ENCODE measurements at regions not wholly inside any gene's neighbourhood (a gene's known extent, or its start where the extent isn't known, plus 50 kb on each side); places are given as distances from the start of the nearest gene placed in this dataset.
"Not testable (repeated sequence)": the region's sequence is repeated elsewhere in the genome, so short reads cannot be mapped to it uniquely, and the experiment has no call there.

GRCh38 chr13:88704600-88705275, 1033.6 kb downstream of the SLITRK5 start:
- DNase-seq (ENCODE audit: low read depth), result no peak

DNA sequence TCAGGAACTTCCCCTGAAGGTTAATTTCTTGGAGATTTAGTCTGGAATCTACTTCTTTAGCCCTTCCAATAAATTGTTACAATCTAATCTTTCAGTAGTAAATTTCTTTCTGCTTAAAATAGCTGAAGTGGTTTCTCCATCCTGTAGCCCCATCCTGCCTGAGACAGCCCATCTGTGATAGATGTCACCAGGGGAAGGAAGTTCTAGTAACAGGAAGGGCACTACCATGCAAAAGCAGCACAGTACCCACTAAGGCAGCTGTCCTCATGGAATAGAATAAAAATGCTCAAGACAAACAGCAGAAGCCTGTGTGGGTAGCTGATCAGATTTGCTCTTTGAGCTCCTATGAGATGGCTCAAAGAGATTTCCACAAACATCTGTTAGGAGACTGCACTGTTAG, 1036.5 kb downstream of the SLITRK5 start:
- no peak for DNase-seq (ENCODE audit: low read depth)

DNA sequence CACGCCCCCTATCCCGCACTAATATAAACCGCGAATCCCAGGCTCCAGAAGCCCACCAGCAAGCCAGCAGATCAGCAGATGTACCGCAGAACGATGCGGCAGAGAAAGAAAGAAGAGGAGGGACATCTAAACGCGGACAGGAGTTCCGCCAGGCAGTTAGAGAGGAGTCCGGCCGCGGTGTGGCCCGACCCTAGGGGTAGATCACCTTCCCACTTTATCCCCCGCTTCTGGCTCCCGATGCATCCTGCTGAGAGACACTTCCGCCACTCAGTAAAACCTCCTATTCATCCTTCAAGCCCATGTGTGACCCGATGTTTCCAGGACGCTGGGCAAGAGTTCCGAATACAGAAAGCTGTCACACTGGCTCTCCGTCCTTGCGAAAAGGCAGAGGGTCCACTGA, 1046.8 kb downstream of the SLITRK5 start:
- no peak for DNase-seq (ENCODE audit: low read depth)

DNA sequence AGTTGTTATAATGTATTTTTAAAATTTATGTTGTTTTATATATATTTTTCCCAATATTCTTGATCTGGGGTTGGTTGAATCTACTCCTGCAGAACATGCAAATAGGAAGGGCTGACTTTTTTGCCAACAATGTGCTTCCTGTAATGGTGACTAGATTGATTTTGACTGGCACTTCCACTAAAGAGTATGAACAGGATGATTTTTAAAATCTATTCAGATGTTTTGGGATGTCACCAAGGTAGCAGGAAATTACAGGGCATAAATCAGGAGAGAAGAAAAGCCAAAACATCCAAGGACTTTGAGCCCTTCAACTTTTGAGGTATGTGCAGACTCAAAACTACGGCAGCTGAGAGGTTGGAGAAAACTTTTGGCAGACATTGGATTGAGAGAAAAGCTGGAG, 1047.6 kb downstream of the SLITRK5 start:
- DNase-seq (ENCODE audit: low read depth), result no peak

- DNase-seq (ENCODE audit: low read depth), result no peak
These were observed 1054.9 kb downstream of the SLITRK5 start for GRCh38 chr13:88726075-88726474.

DNA sequence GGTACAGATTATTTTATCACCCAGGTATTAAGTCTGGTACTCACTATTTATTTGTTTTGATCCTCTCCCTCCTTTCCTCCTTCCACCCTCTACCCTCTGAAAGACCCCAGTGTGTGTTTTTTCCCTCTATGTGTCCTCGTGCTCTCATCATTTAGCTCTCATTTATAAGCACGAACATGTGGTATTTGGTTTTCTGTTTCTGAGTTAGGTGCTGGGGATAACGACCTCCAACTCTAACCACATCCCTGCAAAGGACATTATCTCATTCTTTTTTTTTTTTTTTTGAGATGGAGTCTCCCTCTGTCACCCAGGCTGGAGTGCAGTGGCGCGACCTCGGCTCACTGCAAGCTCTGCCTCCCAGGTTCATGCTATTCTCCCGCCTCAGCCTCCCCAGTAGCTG, 1056.1 kb downstream of the SLITRK5 start:
- DNase-seq (ENCODE audit: low read depth), result not testable (repeated sequence)

- no peak for DNase-seq (ENCODE audit: low read depth)
These were observed 1058.4 kb downstream of the SLITRK5 start for GRCh38 chr13:88729605-88730004.

- no peak for DNase-seq (ENCODE audit: low read depth)
These were observed 1064.9 kb downstream of the SLITRK5 start for GRCh38 chr13:88736026-88736425.

GRCh38 chr13:88739195-88739594, 1068.0 kb downstream of the SLITRK5 start:
- DNase-seq (ENCODE audit: low read depth), result no peak

DNA sequence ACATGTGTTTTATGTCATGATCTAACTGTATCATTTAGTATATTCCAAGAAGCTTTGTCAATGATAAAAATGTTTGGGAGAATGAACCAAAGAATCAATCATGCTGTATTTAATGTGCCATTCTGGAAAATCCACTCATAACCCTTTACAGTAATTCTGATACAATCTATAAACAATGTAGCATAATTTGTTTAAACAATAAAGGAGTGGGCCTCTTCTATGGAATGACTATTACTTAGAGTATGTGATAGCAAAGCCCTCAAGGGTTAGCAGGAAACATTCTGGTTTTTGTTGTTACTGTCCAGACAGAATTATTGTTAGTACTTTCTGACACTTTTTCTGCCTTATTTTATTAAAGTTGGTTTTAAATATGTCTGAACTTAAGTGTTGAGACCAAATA, 1073.1 kb downstream of the SLITRK5 start:
- DNase-seq (ENCODE audit: low read depth), result no peak

DNA sequence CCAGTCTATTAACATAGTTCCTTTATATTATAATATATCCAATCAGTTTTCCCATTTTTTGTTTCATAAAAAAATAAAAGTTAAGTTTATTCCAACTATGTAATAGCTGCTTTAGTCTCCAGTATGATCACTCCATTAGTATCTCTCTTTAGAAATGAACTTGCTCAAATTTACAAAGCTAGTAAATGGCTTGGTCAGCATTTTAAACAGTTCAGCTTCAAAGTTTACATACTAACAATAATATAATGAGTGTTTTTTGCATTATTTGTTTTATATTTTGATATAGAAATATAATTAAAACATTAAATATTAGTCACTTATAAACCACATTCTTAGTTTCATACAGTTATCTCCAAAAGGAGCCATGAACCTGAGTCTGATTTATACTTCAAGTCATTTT, 1073.8 kb downstream of the SLITRK5 start:
- DNase-seq (ENCODE audit: low read depth), result no peak

GRCh38 chr13:88752041-88752440, 1080.9 kb downstream of the SLITRK5 start:
- DNase-seq (ENCODE audit: low read depth), result no peak

DNA sequence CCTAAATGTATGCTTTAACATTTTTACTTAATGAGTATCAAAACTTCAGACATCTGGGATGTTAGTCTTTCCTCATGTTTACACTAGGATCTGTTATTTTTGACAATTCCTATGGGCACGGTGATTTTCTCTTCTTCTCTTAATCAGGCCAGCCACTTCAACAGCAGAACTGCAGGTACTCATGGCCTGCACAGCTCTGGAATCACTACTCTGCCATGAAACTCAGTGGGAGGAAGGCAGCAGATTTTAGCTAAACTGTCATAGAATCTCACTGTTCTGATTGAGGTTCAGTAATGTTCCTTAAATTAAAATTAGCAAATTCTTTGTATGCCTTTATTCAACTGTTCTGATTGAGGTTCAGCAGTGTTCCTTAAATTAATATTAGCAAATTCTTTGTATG, 1083.0 kb downstream of the SLITRK5 start:
- no peak for DNase-seq (ENCODE audit: low read depth)

- no peak for DNase-seq (ENCODE audit: low read depth)
These were observed 1090.0 kb downstream of the SLITRK5 start for GRCh38 chr13:88761145-88761544.

GRCh38 chr13:88764103-88764502, 1092.9 kb downstream of the SLITRK5 start:
- no peak for DNase-seq (ENCODE audit: low read depth)

DNA sequence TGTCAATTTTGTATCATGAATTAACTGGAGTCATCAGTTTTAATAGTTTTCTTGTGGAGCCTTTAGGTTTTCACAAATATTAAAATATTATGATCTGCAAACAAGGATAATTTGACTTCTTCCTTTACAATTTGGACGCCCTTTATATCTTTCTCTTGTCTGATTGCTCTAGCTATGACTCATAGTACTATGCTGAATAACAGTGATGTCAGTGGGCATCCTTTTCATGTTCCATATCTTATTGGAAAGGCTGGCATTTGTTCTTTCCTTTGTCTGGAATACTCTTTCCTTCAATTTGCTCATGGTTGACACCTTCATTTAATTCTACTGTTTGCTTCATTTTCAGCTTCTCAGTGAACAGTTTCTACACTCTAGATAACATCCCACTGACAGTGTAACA, 1129.3 kb downstream of the SLITRK5 start:
- DNase-seq (ENCODE audit: low read depth), result no peak

GRCh38 chr13:88801361-88801760, 1130.2 kb downstream of the SLITRK5 start:
- no peak for DNase-seq (ENCODE audit: low read depth)

- DNase-seq (ENCODE audit: low read depth), result no peak
These were observed 1131.7 kb downstream of the SLITRK5 start for GRCh38 chr13:88802886-88803285.

DNA sequence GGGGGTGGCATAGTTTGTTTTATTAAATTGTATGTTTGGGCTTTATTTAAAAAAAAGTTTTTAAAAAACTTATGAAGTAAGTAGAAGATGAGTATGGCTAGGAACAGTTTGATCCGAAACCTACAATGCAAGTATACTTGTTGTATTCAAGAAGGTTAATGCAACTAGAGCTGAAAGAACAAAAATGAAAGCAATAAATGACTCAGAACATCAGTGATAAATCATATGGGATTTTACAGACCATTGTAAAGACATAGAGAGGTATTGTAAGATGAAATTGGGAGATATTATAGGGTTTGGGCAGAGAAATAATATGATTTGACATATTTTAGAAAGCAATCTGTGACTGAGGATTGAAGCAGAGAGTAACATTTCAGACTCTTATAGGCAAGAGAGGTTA, 1135.3 kb downstream of the SLITRK5 start:
- no peak for DNase-seq (ENCODE audit: low read depth)

GRCh38 chr13:88817560-88817959, 1146.4 kb downstream of the SLITRK5 start:
- no peak for DNase-seq (ENCODE audit: low read depth)

DNA sequence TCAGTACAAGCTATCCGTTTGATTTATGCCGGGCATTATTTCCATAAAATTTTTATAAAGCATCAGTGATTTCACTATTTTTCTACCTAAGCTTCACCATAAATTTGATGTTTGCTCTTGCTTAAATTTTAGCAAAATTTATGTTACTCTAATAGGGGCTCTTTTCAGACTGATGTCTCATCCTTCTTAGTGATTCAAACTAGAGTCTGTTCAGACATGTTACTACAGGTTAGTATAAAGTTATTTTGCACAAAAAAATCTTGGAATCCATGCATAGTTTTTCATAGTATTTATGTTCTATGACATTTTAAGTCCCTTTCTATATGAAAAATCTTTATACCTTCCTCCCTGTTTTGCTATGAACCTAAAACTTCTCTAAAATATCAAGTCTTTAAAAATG, 1151.9 kb downstream of the SLITRK5 start:
- DNase-seq (ENCODE audit: low read depth), result no peak

DNA sequence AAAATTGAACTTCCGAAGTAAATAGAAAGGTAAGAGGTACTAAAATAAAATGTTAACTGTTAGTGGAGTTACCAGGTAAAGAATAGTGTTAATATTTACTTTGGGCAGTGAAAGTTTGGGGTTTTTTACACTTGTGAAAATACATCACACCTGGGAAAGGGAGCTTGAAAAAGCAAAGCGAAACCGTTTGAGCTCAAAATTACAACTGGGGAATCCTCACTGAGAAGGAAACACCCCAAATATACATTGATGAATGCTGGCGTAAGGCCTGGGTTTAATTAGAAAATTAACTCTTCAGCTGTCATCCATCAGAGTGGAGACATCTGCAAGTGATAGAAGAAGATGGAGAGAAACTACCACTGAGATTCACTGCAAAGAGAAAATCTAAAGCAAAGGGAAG, 1153.0 kb downstream of the SLITRK5 start:
- DNase-seq (ENCODE audit: low read depth), result no peak

DNA sequence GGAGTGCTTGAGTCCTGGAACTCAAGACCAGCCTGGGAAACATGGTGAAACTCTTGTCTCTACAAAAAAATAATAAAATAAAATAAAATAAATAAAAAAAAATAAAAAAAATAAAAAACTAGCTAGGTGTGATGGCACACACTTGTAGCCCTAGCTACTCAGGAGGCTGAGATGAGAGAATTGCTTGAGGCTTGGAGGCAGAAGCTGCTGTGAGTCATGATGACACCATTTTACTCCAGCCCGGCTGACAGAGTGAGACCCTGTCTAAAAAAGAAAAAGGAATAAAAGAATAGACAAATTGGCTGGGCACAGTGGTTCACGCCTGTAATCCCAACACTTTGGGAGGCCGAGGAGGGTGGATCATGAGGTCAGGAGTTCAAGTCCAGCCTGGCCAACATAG, 1168.9 kb downstream of the SLITRK5 start:
- DNase-seq (ENCODE audit: low read depth), result no peak

DNA sequence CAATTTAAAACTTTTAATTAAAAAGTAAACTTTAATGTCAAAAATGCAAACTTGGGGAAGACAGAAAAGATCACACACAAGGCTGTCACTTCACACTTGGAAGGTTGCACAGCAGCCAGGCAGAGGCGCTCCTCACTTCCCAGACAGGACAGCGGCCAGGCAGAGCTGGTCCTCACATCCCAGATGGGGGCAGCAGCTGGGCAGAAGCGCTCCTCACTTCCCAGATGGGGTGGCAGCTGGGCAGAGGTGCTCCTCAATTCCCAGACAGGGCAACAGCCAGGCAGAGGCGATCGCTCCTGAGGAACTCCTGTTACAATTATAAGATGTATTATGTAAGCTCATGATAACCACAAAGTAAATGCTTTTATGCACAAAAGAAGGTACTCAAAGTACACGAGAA, 1181.1 kb downstream of the SLITRK5 start:
- DNase-seq (ENCODE audit: low read depth), result not testable (repeated sequence)

Data from forelimb muscle (tissue), 1 donor.